ENCODE measurements at regions not wholly inside any gene's neighbourhood (a gene's known extent, or its start where the extent isn't known, plus 50 kb on each side); places are given as distances from the start of the nearest gene placed in this dataset.

- Histone ChIP-seq H3K56ac (ENCODE audit: insufficient read length, low read depth, low read length) (no peak overlapping the region), H3K9me3 (ENCODE audit: control insufficient read depth, low read depth, low read length) (no peaks in the 10 kb centered on the region), H4K5ac (ENCODE audit: insufficient read length, low read depth, low read length) (no peak overlapping the region), H3K79me1 (ENCODE audit: insufficient read depth, low read depth, low read length, poor library complexity, severe bottlenecking) (no peaks in the 10 kb centered on the region), H3K18ac (ENCODE audit: insufficient read length, low read depth, low read length) (no peak overlapping the region), H3K4me2 (ENCODE audit: insufficient read depth, insufficient read length, low read length) (no peak overlapping the region), H2BK20ac (ENCODE audit: low read depth, low read length, poor library complexity, severe bottlenecking) (no peak overlapping the region), H3K4me1 (ENCODE audit: insufficient read depth, low read length) (no peaks in the 10 kb centered on the region), H3K27me3 (ENCODE audit: insufficient read depth, low read length) (no peaks in the 10 kb centered on the region), H3K14ac (ENCODE audit: insufficient read depth, low read length) (no peak overlapping the region), H3K9ac (ENCODE audit: extremely low read depth, insufficient read length, low read length) (no peak overlapping the region), H3K27ac (ENCODE audit: insufficient read length, low read depth, low read length) (no peak overlapping the region), H2AFZ (ENCODE audit: low read length) (no peak overlapping the region), H4K8ac (replicated peaks; ENCODE audit: insufficient read length, low read depth, low read length) (no peak overlapping the region), H2AK5ac (ENCODE audit: insufficient read length, low read length) (no peak overlapping the region), H3K79me2 (ENCODE audit: insufficient read depth, low read length) (no peaks in the 10 kb centered on the region), H2BK5ac (ENCODE audit: insufficient read length, low read length) (no peak overlapping the region), H3K23ac (ENCODE audit: insufficient read length, low read depth, low read length) (no peak overlapping the region), H3K4ac (ENCODE audit: low read depth, low read length) (no peak overlapping the region), H2BK120ac (ENCODE audit: low read depth, low read length, poor library complexity, severe bottlenecking) (no peak overlapping the region), H3K23me2 (ENCODE audit: insufficient read length, low read depth, low read length, poor library complexity, severe bottlenecking) (no peaks in the 10 kb centered on the region), H4K91ac (ENCODE audit: insufficient read length, low read depth, low read length) (no peak overlapping the region), H3T11ph (ENCODE audit: low read length) (no peak overlapping the region), H2BK12ac (ENCODE audit: insufficient read length, low read depth, low read length) (no peak overlapping the region), H2BK15ac (ENCODE audit: low read depth, low read length) (no peak overlapping the region), H4K20me1 (ENCODE audit: control insufficient read depth, insufficient read depth, insufficient read length) (no peaks in the 10 kb centered on the region)
- no peak overlapping the region for H3K4me3 Mint-ChIP-seq
- no CpG with 5 or more reads among the region's 3 CpGs for WGBS (ENCODE audit: extremely low coverage, insufficient read length, low lambda C conversion rate)
- H3K27ac Mint-ChIP-seq = no peak overlapping the region
- no peak for DNase-seq
- TF ChIP-seq CTCF (conservative IDR thresholded peaks at IDR 0.05) = no peak
- H3K27me3 Mint-ChIP-seq (ENCODE audit: low read depth) = no peaks in the 10 kb centered on the region; the same call in 1 of the 2 replicates
- no peaks in the 10 kb centered on the region for H3K36me3 Mint-ChIP-seq (ENCODE audit: insufficient read depth in 1 of 3, low read depth in 3 of 3)
- H3K4me1 Mint-ChIP-seq = peaks cover 0 to 3% of the 10 kb centered on the region in 2 experiments; a peak in 2 of 4 replicates
- no peaks in the 10 kb centered on the region; a peak in 1 of 5 replicates for H3K9me3 Mint-ChIP-seq
Observed at GRCh38 chr2:106292627-106293026, 98.5 kb upstream of the UXS1 start.

Measured in H9 (cell line).